K562 (cell line): ENCODE measurements at regions not wholly inside any gene's neighbourhood (a gene's known extent, or its start where the extent isn't known, plus 50 kb on each side); places are given as distances from the start of the nearest gene placed in this dataset.

ENCODE experiments used
- ATAC-seq: fragments of 200-7000 bp; cut with Tn5 transposase; 3 replicates; pipeline ENCODE4 v1.9.1; 2020; ENCODE audit warnings: moderate library complexity
- BruUV-seq: library from RNA; stranded (reverse); fragments of 400-500 nt; replicated peaks from 2 replicates; lab custom pipeline; 2021; lab: Mats Ljungman, UMichigan
- CTCF ChIA-PET: fragments of 300-600 bp; formaldehyde crosslinking; extraction: SDS; loops from one replicate; lab custom pipeline; 2021; ENCODE audit warnings: low intra/inter-chr PET ratio; lab: Yijun Ruan, JAX
- POLR2A ChIA-PET: fragments of 300-600, 350-650 bp; sonication (Branson Sonifier 250); formaldehyde crosslinking; extraction: SDS; loops from one replicate; lab custom pipeline; 2021; ENCODE audit warnings: antibody characterized with exemption, inconsistent platforms; lab: Yijun Ruan, JAX
- DNase-seq, 4 experiments: peaks; one replicate each; pipeline versions ENCODE4 v3.0.0 to v3.0.0-alpha.2; 2011 to 2018; ENCODE audit warnings: low spot score in 3 of 4, mixed read lengths in 3 of 4; ENCODE audit errors: extremely low read depth in 1 of 4
- FAIRE-seq: peaks from 2 replicates; lab custom pipeline; 2011; peaks lifted over from hg19 to GRCh38; lab: Jason Lieb, UNC
- H2AFZ ChIP-seq: 2 replicates; pipeline ENCODE4 v1.6.0; 2011; ENCODE audit warnings: low read depth, low read length, control low read depth, inconsistent platforms
- H3K27ac ChIP-seq: fragments of 200-600 bp; 3 replicates; pipeline ENCODE4 v1.8.0; 2011; ENCODE audit warnings: low read depth, mild to moderate bottlenecking, control low read depth, inconsistent platforms, low read length, moderate library complexity, mixed read lengths; ENCODE audit errors: extremely low read depth
- H3K27me3 ChIP-seq, 2 experiments: fragments of 300-600 bp in 1 of 2; 2 replicates in 1 of 2; 3 replicates in 1 of 2; pipeline versions ENCODE4 v1.6.0 to v1.8.0; 2011; ENCODE audit warnings: inconsistent platforms in 2 of 2, low read length in 2 of 2, mild to moderate bottlenecking in 1 of 2, mixed read lengths in 1 of 2, moderate library complexity in 1 of 2; ENCODE audit not compliant: control insufficient read depth in 2 of 2, insufficient read depth in 2 of 2
- H3K36me3 ChIP-seq: fragments of 300-600 bp; 3 replicates; pipeline ENCODE4 v1.8.0; 2011; ENCODE audit warnings: mild to moderate bottlenecking, low read length, inconsistent platforms; ENCODE audit not compliant: control insufficient read depth, insufficient read depth
- H3K4me1 ChIP-seq, 2 experiments: fragments of 200-600 bp in 1 of 2; replicated peaks in 1 of 2; 2 replicates in 1 of 2; 3 replicates in 1 of 2; pipeline versions ENCODE4 v1.5.1 to v1.8.0; 2011; ENCODE audit warnings: inconsistent platforms in 2 of 2, low read length in 2 of 2, mild to moderate bottlenecking in 1 of 2, mixed read lengths in 1 of 2, moderate library complexity in 1 of 2; ENCODE audit not compliant: control insufficient read depth in 2 of 2, insufficient read depth in 2 of 2
- H3K4me2 ChIP-seq: 2 replicates; pipeline ENCODE4 v1.6.1; 2011; ENCODE audit warnings: low read length, control low read depth, inconsistent platforms, mixed read lengths; ENCODE audit not compliant: insufficient read depth
- H3K4me3 ChIP-seq: fragments of 200-600 bp; sonication (generic), shearing (Covaris generic); 2 replicates; pipeline ENCODE4 v1.5.1; 2016; ENCODE audit warnings: control low read depth, inconsistent platforms
- H3K79me2 ChIP-seq: fragments of 200-600 bp; 3 replicates; pipeline ENCODE4 v1.8.0; 2011; ENCODE audit warnings: low read length, inconsistent platforms; ENCODE audit not compliant: control insufficient read depth, insufficient read depth
- H3K9ac ChIP-seq, 2 experiments: 2 replicates each; pipeline versions ENCODE4 v1.6.0 to v1.6.1; 2011; ENCODE audit warnings: low read depth in 2 of 2, low read length in 2 of 2, control low read depth in 1 of 2, inconsistent platforms in 1 of 2, mild to moderate bottlenecking in 1 of 2, mixed read lengths in 1 of 2; ENCODE audit not compliant: insufficient read depth in 1 of 2
- H3K9me1 ChIP-seq: one replicate; pipeline ENCODE4 v1.6.0; 2011; ENCODE audit warnings: inconsistent platforms, mild to moderate bottlenecking, low read length, moderate library complexity; ENCODE audit not compliant: control insufficient read depth, insufficient read depth
- H3K9me3 ChIP-seq: replicated peaks from 2 replicates; pipeline ENCODE4 v1.5.1; 2011; ENCODE audit warnings: low read depth, low read length, inconsistent platforms; ENCODE audit not compliant: control insufficient read depth, insufficient read depth
- H4K20me1 ChIP-seq: replicated peaks from 2 replicates; pipeline ENCODE4 v1.6.1; 2011; ENCODE audit warnings: low read length, inconsistent platforms, mixed read lengths; ENCODE audit not compliant: control insufficient read depth, insufficient read depth
- ELK3 ChIP-seq: fragments of 450-650 bp; formaldehyde crosslinking; IDR thresholded peaks from 2 replicates; pipeline ENCODE4 v1.4.0; 2020; ENCODE audit warnings: mild to moderate bottlenecking
- EWSR1 ChIP-seq: fragments of 450-650 bp; IDR thresholded peaks from 2 replicates; pipeline ENCODE4 v1.6.1; 2018; ENCODE audit warnings: borderline replicate concordance, mild to moderate bottlenecking, low read depth, moderate library complexity; ENCODE audit not compliant: partially characterized antibody
- HES1 ChIP-seq: fragments of 450-650 bp; IDR thresholded peaks from 2 replicates; pipeline ENCODE4 v1.6.1; 2016; ENCODE audit warnings: low read depth, mild to moderate bottlenecking, moderate library complexity
- MITF ChIP-seq: IDR thresholded peaks from 2 replicates; pipeline ENCODE4 v1.6.1; 2014; ENCODE audit warnings: antibody characterized with exemption
- SMAD2 ChIP-seq: fragments of 150-350 bp; IDR thresholded peaks from 2 replicates; pipeline ENCODE4 v1.6.1; 2014; ENCODE audit warnings: low read depth, mild to moderate bottlenecking, low read length
- TRIM28 ChIP-seq: fragments of 450-650 bp; IDR thresholded peaks from 2 replicates; pipeline ENCODE4 v1.6.1; 2017
- YBX1 ChIP-seq: fragments of 450-650 bp; IDR thresholded peaks from 2 replicates; pipeline ENCODE4 v1.7.1; 2016; ENCODE audit warnings: mild to moderate bottlenecking
- ZNF133 ChIP-seq: fragments of 250-450 bp; sonication (Bioruptor Pico); IDR thresholded peaks from 2 replicates; pipeline ENCODE4 v1.4.0; 2020; ENCODE audit warnings: mild to moderate bottlenecking
- ZNF140 ChIP-seq: fragments of 250-450 bp; sonication (Bioruptor Pico); IDR thresholded peaks from 2 replicates; pipeline ENCODE4 v1.8.0; 2021; ENCODE audit warnings: moderate library complexity, mild to moderate bottlenecking, inconsistent platforms
- ZNF445 ChIP-seq: fragments of 250-450 bp; sonication (Bioruptor Pico); IDR thresholded peaks from 2 replicates; pipeline ENCODE4 v1.4.0; 2020; ENCODE audit warnings: low read depth, mild to moderate bottlenecking, moderate library complexity
- ZNF75A ChIP-seq: fragments of 450-650 bp; formaldehyde crosslinking; IDR thresholded peaks from 2 replicates; pipeline ENCODE4 v1.4.0; 2020; ENCODE audit warnings: mild to moderate bottlenecking
- ZNF830 ChIP-seq: fragments of 250-450 bp; sonication (Bioruptor Pico); IDR thresholded peaks from 2 replicates; pipeline ENCODE4 v1.5.0; 2021; ENCODE audit warnings: mild to moderate bottlenecking
- WGBS: fragments of 100-300 bp; shearing (Covaris generic); methylation state at CpG from one replicate; pipeline ENCODE4 v1.1.6; 2016; ENCODE audit warnings: low coverage, mixed read lengths; ENCODE audit not compliant: insufficient coverage; ENCODE audit errors: missing lambda C conversion rate; 5-methylcytosine and 5-hydroxymethylcytosine counted together
- in situ Hi-C: fragments of 300-500 bp; cut with MboI; formaldehyde crosslinking; loops from 4 replicates; pipeline ENCODE4 v1.15.0; 2018; ENCODE audit warnings: inconsistent platforms, mixed read lengths
- intact Hi-C: fragments of 100-400 bp; cut with micrococcal nuclease; formaldehyde crosslinking; loops from 2 replicates; pipeline ENCODE4 v1.14.2; 2022

- CTCF ChIA-PET: no interaction called here
- no peak overlapping the region for H2AFZ ChIP-seq
- in situ Hi-C loops: no loop called here
- H3K4me1 ChIP-seq: no peaks in the 10 kb centered on the region
- no peak overlapping the region for H3K4me2 ChIP-seq
- ATAC-seq (no peak), FAIRE-seq (no peak), DNase-seq (no peak)
- no peaks in the 10 kb centered on the region for H3K9me3 ChIP-seq
- no TSS peak for BruUV-seq
- no peaks in the 10 kb centered on the region for H3K9me1 ChIP-seq
- 20% methylated on average over 1 of the region's 1 CpG for WGBS
- no peaks in the 10 kb centered on the region for H3K79me2 ChIP-seq
- H3K27ac ChIP-seq: no peak overlapping the region
- no peak overlapping the region for H3K9ac ChIP-seq
- no peaks in the 10 kb centered on the region for H3K27me3 ChIP-seq
- no peak overlapping the region for H3K4me3 ChIP-seq
- no peaks in the 10 kb centered on the region for H3K36me3 ChIP-seq
- no peaks in the 10 kb centered on the region for H4K20me1 ChIP-seq
- intact Hi-C loops: no loop called here
- TF ChIP-seq MITF: no peak
- no peak for TF ChIP-seq EWSR1
- TF ChIP-seq, all 486 proteins: peak for 0
- POLR2A ChIA-PET: no interaction called here
Measured at GRCh38 chr2:33897741-33898140, 298.6 kb upstream of the FAM98A start.

GRCh38 chr2:33893824-33894223, 294.7 kb upstream of the FAM98A start:
- Histone ChIP-seq H3K4me1 (no peaks in the 10 kb centered on the region), H3K9me3 (no peaks in the 10 kb centered on the region), H3K4me3 (no peak overlapping the region), H3K9ac (no peak overlapping the region), H3K27ac (no peak overlapping the region), H4K20me1 (no peaks in the 10 kb centered on the region), H3K4me2 (no peak overlapping the region), H3K9me1 (no peaks in the 10 kb centered on the region), H3K27me3 (no peaks in the 10 kb centered on the region), H3K79me2 (no peaks in the 10 kb centered on the region), H3K36me3 (no peaks in the 10 kb centered on the region), H2AFZ (no peak overlapping the region)
- no peak for ATAC-seq
- ChIA-PET POLR2A (no interaction called here), CTCF (no interaction called here)
- no TSS peak for BruUV-seq
- in situ Hi-C loops (no loop called here), intact Hi-C loops (no loop called here)
- FAIRE-seq: no peak
- no peak for DNase-seq
- WGBS: 9% methylated on average over 1 of the region's 1 CpG
- no peak for TF ChIP-seq ZNF445 (CRISPR knock-in tag)
- TF ChIP-seq ZNF133: no peak
- TF ChIP-seq SMAD2: no peak
- no peak for TF ChIP-seq TRIM28
- no peak for TF ChIP-seq ELK3 (CRISPR knock-in tag)
- TF ChIP-seq YBX1: no peak
- TF ChIP-seq ZNF140 (CRISPR knock-in tag): no peak
- TF ChIP-seq ZNF830: no peak
- no peak for TF ChIP-seq HES1
- TF ChIP-seq ZNF75A: no peak
